ENCODE measurements at regions not wholly inside any gene's neighbourhood (a gene's known extent, or its start where the extent isn't known, plus 50 kb on each side); places are given as distances from the start of the nearest gene placed in this dataset.
"Not testable (repeated sequence)": the region's sequence is repeated elsewhere in the genome, so short reads cannot be mapped to it uniquely, and the experiment has no call there.

- Histone ChIP-seq H3K4me3 (no peak overlapping the region), H3K36me3 (ENCODE audit: low read depth, missing control alignments) (no peaks in the 10 kb centered on the region), H3K27me3 (no peaks in the 10 kb centered on the region), H3K9me3 (no peaks in the 10 kb centered on the region), H3K27ac (no peak overlapping the region), H3K4me1 (no peaks in the 10 kb centered on the region)
- DNase-seq, result no peak
- WGBS, 2 donors, result 65 to 67% methylated on average over 7 of the region's 7 CpGs
- intact Hi-C loops (cut with DNase I; ENCODE audit: low total_unique reads), result no loop called here
- TF ChIP-seq POLR2A (IDR thresholded peaks at IDR 0.05), result no peak
These were observed 340.9 kb upstream of the SGCG start for GRCh38 chr13:22839603-22840530.

GRCh38 chr13:22846551-22846950 lies 334.2 kb upstream of the SGCG start:
- no peaks in the 10 kb centered on the region for H3K27me3 ChIP-seq
- WGBS, 2 donors, result 42 to 60% methylated on average over 2 of the region's 2 CpGs

GRCh38 chr13:22848539-22849052 lies 332.2 kb upstream of the SGCG start:
- intact Hi-C loops (cut with DNase I; ENCODE audit: low total_unique reads), result no loop called here
- Histone ChIP-seq H3K27ac (no peak overlapping the region), H3K9me3 (no peaks in the 10 kb centered on the region), H3K27me3 (no peaks in the 10 kb centered on the region), H3K4me1 (no peaks in the 10 kb centered on the region), H3K4me3 (peak overlapping the region; percentile 7 to 35), H3K36me3 (ENCODE audit: low read depth, missing control alignments) (no peaks in the 10 kb centered on the region)
- WGBS, 2 donors, result 47 to 69% methylated on average over 13 to 32 of the region's 32 CpGs
- DNase-seq, result peak; percentile 68
- TF ChIP-seq POLR2A (IDR thresholded peaks at IDR 0.05) (no peak), CTCF (IDR thresholded peaks at IDR 0.05) (no peak)

More at GRCh38 chr13:22846551-22846950, 334.2 kb upstream of the SGCG start:
- Histone ChIP-seq H3K27ac (no peak overlapping the region), H3K4me1 (no peaks in the 10 kb centered on the region), H3K9me3 (no peaks in the 10 kb centered on the region), H3K36me3 (ENCODE audit: low read depth, missing control alignments) (no peaks in the 10 kb centered on the region), H3K4me3 (no peak overlapping the region)
- TF ChIP-seq POLR2A (IDR thresholded peaks at IDR 0.05) (no peak), CTCF (IDR thresholded peaks at IDR 0.05) (no peak)
- no peak for DNase-seq
- intact Hi-C loops (cut with DNase I; ENCODE audit: low total_unique reads), result no loop called here

- 77 to 93% methylated on average over 2 of the region's 2 CpGs for WGBS, 2 donors
- intact Hi-C loops (cut with DNase I; ENCODE audit: low total_unique reads), result no loop called here
- no peaks in the 10 kb centered on the region for H3K27me3 ChIP-seq
- H3K27ac ChIP-seq, result no peak overlapping the region
- TF ChIP-seq POLR2A (IDR thresholded peaks at IDR 0.05) (no peak), CTCF (IDR thresholded peaks at IDR 0.05) (no peak)
- no peaks in the 10 kb centered on the region for H3K4me1 ChIP-seq
- no peaks in the 10 kb centered on the region for H3K9me3 ChIP-seq
- H3K36me3 ChIP-seq (ENCODE audit: low read depth, missing control alignments), result no peaks in the 10 kb centered on the region
- DNase-seq, result no peak
- H3K4me3 ChIP-seq, result no peak overlapping the region
These were observed 324.9 kb upstream of the SGCG start for GRCh38 chr13:22855926-22856325.

GRCh38 chr13:22858980-22859379 lies 321.8 kb upstream of the SGCG start:
- 65% methylated on average over 4 of the region's 32 CpGs; no CpG with 5 or more reads in 1 of the 2 donors for whole genome bisulfite sequencing, 2 donors
- intact Hi-C loops (cut with DNase I; ENCODE audit: low total_unique reads), result not testable (repeated sequence)

GRCh38 chr13:22859411-22859810 lies 321.4 kb upstream of the SGCG start:
- DNase-seq; H3K4me1 ChIP-seq; intact Hi-C loops (cut with DNase I; ENCODE audit: low total_unique reads); H3K27me3 ChIP-seq; H3K27ac ChIP-seq; H3K36me3 ChIP-seq (ENCODE audit: low read depth, missing control alignments); H3K9me3 ChIP-seq: not testable (repeated sequence)
- WGBS, 2 donors, result 76 to 91% methylated on average over 6 of the region's 21 CpGs
- peak overlapping the region; percentile 5 to 9 for H3K4me3 ChIP-seq

More at GRCh38 chr13:22858980-22859379, 321.8 kb upstream of the SGCG start:
- H3K27me3 ChIP-seq; H3K36me3 ChIP-seq (ENCODE audit: low read depth, missing control alignments); H3K27ac ChIP-seq; H3K4me1 ChIP-seq; DNase-seq; H3K9me3 ChIP-seq: not testable (repeated sequence)
- peak overlapping the region; percentile 5 to 9 for H3K4me3 ChIP-seq

All from testis (tissue), 2 donors.